ENCODE measurements at regions not wholly inside any gene's neighbourhood (a gene's known extent, or its start where the extent isn't known, plus 50 kb on each side); places are given as distances from the start of the nearest gene placed in this dataset.

DNA sequence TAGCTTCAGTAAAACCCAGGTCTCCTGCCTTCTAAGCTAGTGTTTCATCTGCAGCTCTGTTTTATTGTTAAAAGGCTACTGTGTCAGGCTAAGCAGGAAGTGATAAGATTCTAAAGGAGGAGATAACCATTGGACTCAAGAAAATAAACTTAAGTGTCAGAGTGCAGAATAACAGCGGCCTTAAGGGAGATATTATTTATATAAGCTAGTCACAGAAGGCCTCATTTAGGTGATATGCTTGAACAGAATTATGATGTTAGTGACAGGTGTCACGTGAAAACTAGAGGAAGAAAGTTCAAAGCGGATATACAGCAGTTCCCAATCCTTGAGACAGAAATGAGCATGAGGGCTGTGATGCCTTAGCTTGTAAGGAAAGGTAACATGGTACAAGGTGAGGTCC is 373.4 kb downstream of the FOXG1 start:
- ChIA-PET CTCF (no interaction called here), POLR2A (no interaction called here)
- no peak for DNase-seq
- Mint-ChIP-seq H3K4me1 (no peaks in the 10 kb centered on the region), H3K4me3 (no peak overlapping the region), H3K27me3 (no peaks in the 10 kb centered on the region), H3K9me3 (ENCODE audit: low read depth) (peaks cover 3% of the 10 kb centered on the region), H3K27ac (no peak overlapping the region), H3K36me3 (ENCODE audit: low read depth) (no peaks in the 10 kb centered on the region)
- intact Hi-C loops (cut with DNase I, micrococcal nuclease), result no loop called here
- ATAC-seq, result no peak

DNA sequence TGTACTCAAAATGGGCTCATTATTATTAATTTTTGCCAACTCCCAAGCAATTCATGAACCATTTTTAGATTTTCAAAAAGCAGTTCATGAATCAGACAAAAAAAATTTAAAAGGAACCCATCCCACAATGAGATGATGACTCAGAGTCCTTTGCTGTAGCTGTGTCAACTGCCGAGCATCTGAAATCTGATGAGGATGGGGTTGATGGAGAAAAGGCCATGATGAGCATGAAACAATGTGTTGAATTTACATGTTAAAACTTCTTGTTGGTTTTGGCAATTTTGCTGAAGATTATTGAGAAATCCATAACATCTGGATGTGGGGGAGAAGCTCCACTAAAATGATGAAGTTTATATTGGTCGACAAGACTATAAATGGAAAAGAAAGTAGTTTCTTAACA is 378.0 kb downstream of the FOXG1 start:
- H3K27me3 Mint-ChIP-seq, result no peaks in the 10 kb centered on the region
- no peak for DNase-seq
- intact Hi-C loops (cut with DNase I, micrococcal nuclease), result no loop called here
- H3K36me3 Mint-ChIP-seq (ENCODE audit: low read depth), result no peaks in the 10 kb centered on the region
- ATAC-seq, result no peak
- H3K4me3 Mint-ChIP-seq, result no peak overlapping the region
- H3K9me3 Mint-ChIP-seq (ENCODE audit: low read depth), result peaks cover 5% of the 10 kb centered on the region
- H3K27ac Mint-ChIP-seq, result no peak overlapping the region
- ChIA-PET POLR2A (no interaction called here), CTCF (no interaction called here)
- no peaks in the 10 kb centered on the region for H3K4me1 Mint-ChIP-seq

DNA sequence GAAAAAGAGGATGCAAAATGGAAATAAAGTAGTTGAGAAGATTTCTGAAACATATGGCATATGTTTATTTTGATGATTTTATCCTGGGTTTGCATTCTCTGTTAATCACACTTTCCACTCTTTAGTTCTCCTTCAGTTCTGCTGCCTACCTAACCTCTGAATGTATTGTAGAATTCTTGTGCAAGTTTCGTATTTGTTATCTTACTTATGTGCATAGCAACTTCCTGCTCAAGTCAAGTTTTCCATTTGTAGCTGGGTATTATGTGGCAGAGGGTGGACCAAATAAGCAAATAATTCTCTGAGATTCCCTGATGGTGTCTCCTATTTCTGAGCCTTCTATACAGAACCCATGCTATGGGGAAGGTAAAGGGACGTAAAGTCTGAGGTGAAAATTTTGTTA is 381.6 kb downstream of the FOXG1 start:
- Mint-ChIP-seq H3K4me1 (no peaks in the 10 kb centered on the region), H3K27me3 (no peaks in the 10 kb centered on the region), H3K27ac (no peak overlapping the region), H3K9me3 (ENCODE audit: low read depth) (peaks cover 7% of the 10 kb centered on the region), H3K4me3 (no peak overlapping the region), H3K36me3 (ENCODE audit: low read depth) (no peaks in the 10 kb centered on the region)
- ATAC-seq (no peak), DNase-seq (no peak)
- CTCF ChIA-PET, result interaction anchor here (0.8 kb wide), 1 partner anchor 8 kb away, joined by 3 read pairs; no protein-coding TSS in a partner anchor
- POLR2A ChIA-PET, result no interaction called here
- intact Hi-C loops (cut with DNase I, micrococcal nuclease), result no loop called here

- H3K27me3 Mint-ChIP-seq, result no peaks in the 10 kb centered on the region
- no peaks in the 10 kb centered on the region for H3K36me3 Mint-ChIP-seq (ENCODE audit: low read depth)
- ATAC-seq (no peak), DNase-seq (no peak)
- H3K4me3 Mint-ChIP-seq, result no peak overlapping the region
- no peak overlapping the region for H3K27ac Mint-ChIP-seq
- peaks cover 7% of the 10 kb centered on the region for H3K9me3 Mint-ChIP-seq (ENCODE audit: low read depth)
- no peaks in the 10 kb centered on the region for H3K4me1 Mint-ChIP-seq
- CTCF ChIA-PET, result no interaction called here
- intact Hi-C loops (cut with DNase I, micrococcal nuclease), result no loop called here
- POLR2A ChIA-PET, result no interaction called here
Measured at GRCh38 chr14:29149798-29150197, 383.2 kb downstream of the FOXG1 start.

DNA sequence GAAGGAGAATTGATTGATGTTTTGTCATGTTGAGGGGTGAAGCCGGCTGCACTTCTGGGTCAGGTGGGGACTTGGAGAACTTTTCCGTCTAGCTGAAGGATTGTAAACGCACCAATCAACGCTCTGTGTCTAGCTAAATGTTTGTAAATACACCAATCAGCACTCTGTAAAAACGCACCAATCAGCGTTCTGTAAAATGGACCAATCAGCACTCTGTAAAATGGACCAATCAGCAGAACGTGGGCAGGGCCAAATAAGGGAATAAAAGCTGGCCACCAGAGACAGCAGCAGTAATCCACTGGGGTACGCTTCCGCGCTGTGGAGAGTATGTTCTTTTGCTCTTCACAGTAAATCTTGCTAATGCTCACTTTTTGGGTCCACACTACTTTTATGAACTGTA is 384.1 kb downstream of the FOXG1 start:
- intact Hi-C loops (cut with DNase I, micrococcal nuclease), result no loop called here
- Mint-ChIP-seq H3K4me1 (no peaks in the 10 kb centered on the region), H3K4me3 (no peak overlapping the region), H3K36me3 (ENCODE audit: low read depth) (no peaks in the 10 kb centered on the region), H3K9me3 (ENCODE audit: low read depth) (peaks cover 8% of the 10 kb centered on the region), H3K27ac (no peak overlapping the region), H3K27me3 (no peaks in the 10 kb centered on the region)
- POLR2A ChIA-PET, result no interaction called here
- DNase-seq (no peak), ATAC-seq (no peak)
- CTCF ChIA-PET, result no interaction called here

DNA sequence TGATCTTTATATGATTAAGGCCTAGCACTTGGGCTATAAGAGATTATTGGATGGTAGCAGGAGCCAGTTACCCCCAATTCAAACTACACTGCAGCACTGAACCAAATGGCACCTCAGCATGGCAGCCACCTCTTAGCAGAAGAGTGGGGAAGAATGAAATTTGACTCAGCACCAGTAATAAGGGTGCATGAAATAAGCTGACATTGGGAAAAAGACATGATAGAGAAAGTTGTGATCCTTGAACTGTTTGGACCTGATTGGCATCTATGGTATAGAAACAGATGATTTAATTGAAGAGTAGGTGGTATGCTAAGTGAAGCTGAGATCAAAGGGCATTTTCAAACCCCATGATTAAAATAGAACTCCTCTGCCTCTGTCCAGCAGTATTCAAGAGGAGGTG is 389.5 kb downstream of the FOXG1 start:
- H3K4me3 Mint-ChIP-seq, result no peak overlapping the region
- ATAC-seq (no peak), DNase-seq (no peak)
- intact Hi-C loops (cut with DNase I, micrococcal nuclease), result no loop called here
- H3K9me3 Mint-ChIP-seq (ENCODE audit: low read depth), result peaks cover 8% of the 10 kb centered on the region
- ChIA-PET CTCF (interaction anchor here (0.6 kb wide), 1 partner anchor 8 kb away, joined by 3 read pairs; no protein-coding TSS in a partner anchor), POLR2A (no interaction called here)
- no peaks in the 10 kb centered on the region for H3K36me3 Mint-ChIP-seq (ENCODE audit: low read depth)
- H3K27ac Mint-ChIP-seq, result no peak overlapping the region
- no peaks in the 10 kb centered on the region for H3K27me3 Mint-ChIP-seq
- no peaks in the 10 kb centered on the region for H3K4me1 Mint-ChIP-seq

DNA sequence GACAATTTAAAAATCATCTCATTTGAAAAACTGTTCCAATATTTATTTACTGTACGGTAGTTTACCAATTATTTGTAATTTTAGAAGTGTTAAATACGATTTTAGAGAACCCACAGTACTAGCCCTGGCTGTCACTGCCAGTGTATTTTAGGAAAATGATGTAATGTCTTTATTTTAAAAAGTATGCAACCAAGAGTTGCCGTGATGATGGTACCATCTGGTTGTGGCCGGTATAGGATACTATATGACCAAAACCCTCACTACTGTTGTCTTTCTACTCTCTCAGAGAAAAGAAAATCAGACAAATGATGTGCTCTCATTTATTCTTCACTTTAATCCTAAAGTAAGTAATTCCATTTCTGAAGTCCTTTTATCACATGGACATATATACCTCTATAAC is 395.0 kb downstream of the FOXG1 start:
- no peaks in the 10 kb centered on the region for H3K9me3 Mint-ChIP-seq (ENCODE audit: low read depth)
- no peak overlapping the region for H3K4me3 Mint-ChIP-seq
- DNase-seq, result no peak
- H3K27me3 Mint-ChIP-seq, result no peaks in the 10 kb centered on the region
- H3K27ac Mint-ChIP-seq, result no peak overlapping the region
- H3K36me3 Mint-ChIP-seq (ENCODE audit: low read depth), result no peaks in the 10 kb centered on the region
- ChIA-PET CTCF (no interaction called here), POLR2A (no interaction called here)
- no peak for ATAC-seq
- no peaks in the 10 kb centered on the region for H3K4me1 Mint-ChIP-seq
- intact Hi-C loops (cut with DNase I, micrococcal nuclease), result no loop called here

- Mint-ChIP-seq H3K36me3 (ENCODE audit: low read depth) (no peaks in the 10 kb centered on the region), H3K27ac (no peak overlapping the region), H3K27me3 (no peaks in the 10 kb centered on the region), H3K9me3 (ENCODE audit: low read depth) (no peaks in the 10 kb centered on the region), H3K4me1 (no peaks in the 10 kb centered on the region), H3K4me3 (no peak overlapping the region)
- intact Hi-C loops (cut with DNase I, micrococcal nuclease), result no loop called here
- DNase-seq (no peak), ATAC-seq (no peak)
- CTCF ChIA-PET, result no interaction called here
- POLR2A ChIA-PET, result no interaction called here
Measured at GRCh38 chr14:29163109-29163508, 396.5 kb downstream of the FOXG1 start.

- Mint-ChIP-seq H3K4me1 (no peaks in the 10 kb centered on the region), H3K9me3 (ENCODE audit: low read depth) (no peaks in the 10 kb centered on the region), H3K36me3 (ENCODE audit: low read depth) (no peaks in the 10 kb centered on the region), H3K4me3 (no peak overlapping the region), H3K27ac (no peak overlapping the region), H3K27me3 (no peaks in the 10 kb centered on the region)
- intact Hi-C loops (cut with DNase I, micrococcal nuclease), result no loop called here
- POLR2A ChIA-PET, result no interaction called here
- no peak for DNase-seq
- CTCF ChIA-PET, result no interaction called here
- no peak for ATAC-seq
Measured at GRCh38 chr14:29165431-29165830, 398.8 kb downstream of the FOXG1 start.

- intact Hi-C loops (cut with DNase I, micrococcal nuclease), result no loop called here
- CTCF ChIA-PET, result no interaction called here
- ATAC-seq (no peak), DNase-seq (no peak)
- H3K9me3 Mint-ChIP-seq (ENCODE audit: low read depth), result no peaks in the 10 kb centered on the region
- H3K4me3 Mint-ChIP-seq, result no peak overlapping the region
- H3K36me3 Mint-ChIP-seq (ENCODE audit: low read depth), result no peaks in the 10 kb centered on the region
- H3K27me3 Mint-ChIP-seq, result no peaks in the 10 kb centered on the region
- H3K27ac Mint-ChIP-seq, result no peak overlapping the region
- POLR2A ChIA-PET, result no interaction called here
- H3K4me1 Mint-ChIP-seq, result no peaks in the 10 kb centered on the region
Measured at GRCh38 chr14:29166507-29166906, 399.9 kb downstream of the FOXG1 start.

GRCh38 chr14:29168149-29168548 is 401.6 kb downstream of the FOXG1 start:
- Mint-ChIP-seq H3K27ac (no peak overlapping the region), H3K27me3 (no peaks in the 10 kb centered on the region), H3K4me3 (no peak overlapping the region), H3K4me1 (no peaks in the 10 kb centered on the region), H3K9me3 (ENCODE audit: low read depth) (peaks cover under 1% of the 10 kb centered on the region), H3K36me3 (ENCODE audit: low read depth) (no peaks in the 10 kb centered on the region)
- DNase-seq (no peak), ATAC-seq (no peak)
- ChIA-PET POLR2A (no interaction called here), CTCF (no interaction called here)
- intact Hi-C loops (cut with DNase I, micrococcal nuclease), result no loop called here

- Mint-ChIP-seq H3K27me3 (no peaks in the 10 kb centered on the region), H3K9me3 (ENCODE audit: low read depth) (peaks cover 3% of the 10 kb centered on the region), H3K36me3 (ENCODE audit: low read depth) (no peaks in the 10 kb centered on the region), H3K27ac (no peak overlapping the region), H3K4me3 (no peak overlapping the region), H3K4me1 (no peaks in the 10 kb centered on the region)
- CTCF ChIA-PET, result no interaction called here
- DNase-seq (no peak), ATAC-seq (no peak)
- intact Hi-C loops (cut with DNase I, micrococcal nuclease), result no loop called here
- POLR2A ChIA-PET, result no interaction called here
Measured at GRCh38 chr14:29169408-29169807, 402.8 kb downstream of the FOXG1 start.

DNA sequence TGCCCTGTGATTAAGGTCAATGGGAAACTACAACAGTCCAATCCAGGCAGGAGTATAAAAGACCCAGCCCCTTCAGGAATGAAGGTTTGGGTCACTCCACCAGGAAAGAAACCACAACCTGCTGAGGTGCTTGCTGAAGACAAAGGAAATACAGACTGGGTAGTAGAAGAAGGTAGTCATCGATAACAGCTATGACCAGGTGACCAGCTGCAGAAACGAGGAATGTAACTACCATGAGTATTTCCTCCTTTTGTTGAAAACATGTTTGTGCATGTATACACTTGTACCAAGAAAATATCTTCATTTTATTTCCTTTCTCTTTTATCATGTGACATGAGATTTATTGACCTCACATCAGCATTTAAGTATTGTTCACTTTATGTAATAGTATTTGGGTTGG is 409.1 kb downstream of the FOXG1 start:
- ChIA-PET CTCF (no interaction called here), POLR2A (no interaction called here)
- Mint-ChIP-seq H3K27me3 (no peaks in the 10 kb centered on the region), H3K27ac (no peak overlapping the region), H3K9me3 (ENCODE audit: low read depth) (peaks cover 10% of the 10 kb centered on the region), H3K4me3 (no peak overlapping the region), H3K36me3 (ENCODE audit: low read depth) (no peaks in the 10 kb centered on the region), H3K4me1 (no peaks in the 10 kb centered on the region)
- no peak for ATAC-seq
- intact Hi-C loops (cut with DNase I, micrococcal nuclease), result no loop called here
- DNase-seq, result no peak
